ENCODE measurements at regions not wholly inside any gene's neighbourhood (a gene's known extent, or its start where the extent isn't known, plus 50 kb on each side); places are given as distances from the start of the nearest gene placed in this dataset.
A peak's percentile ranks its signal among the peaks of the same experiment; 100 is the strongest.

DNA sequence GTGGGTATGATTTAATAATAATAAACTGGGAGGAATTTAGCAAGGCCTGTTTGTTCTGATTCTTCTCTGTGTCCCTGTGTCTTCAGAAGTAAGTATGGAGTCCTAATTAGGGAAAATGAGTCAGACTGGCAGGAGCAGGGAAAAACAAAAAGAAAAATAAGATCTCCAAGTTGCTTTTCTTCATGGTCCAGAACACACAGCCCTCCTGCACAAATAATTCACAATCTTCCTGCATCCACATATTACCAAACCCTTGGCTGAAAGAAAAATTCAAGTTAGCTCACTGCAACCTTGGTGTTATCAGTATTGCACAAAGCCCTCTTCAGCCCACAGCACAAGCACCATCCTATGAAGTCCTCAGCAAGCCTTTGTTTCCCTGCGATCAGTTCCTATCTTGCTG lies 142.0 kb upstream of the LAMA2 start:
- TF ChIP-seq, protein P1, sequence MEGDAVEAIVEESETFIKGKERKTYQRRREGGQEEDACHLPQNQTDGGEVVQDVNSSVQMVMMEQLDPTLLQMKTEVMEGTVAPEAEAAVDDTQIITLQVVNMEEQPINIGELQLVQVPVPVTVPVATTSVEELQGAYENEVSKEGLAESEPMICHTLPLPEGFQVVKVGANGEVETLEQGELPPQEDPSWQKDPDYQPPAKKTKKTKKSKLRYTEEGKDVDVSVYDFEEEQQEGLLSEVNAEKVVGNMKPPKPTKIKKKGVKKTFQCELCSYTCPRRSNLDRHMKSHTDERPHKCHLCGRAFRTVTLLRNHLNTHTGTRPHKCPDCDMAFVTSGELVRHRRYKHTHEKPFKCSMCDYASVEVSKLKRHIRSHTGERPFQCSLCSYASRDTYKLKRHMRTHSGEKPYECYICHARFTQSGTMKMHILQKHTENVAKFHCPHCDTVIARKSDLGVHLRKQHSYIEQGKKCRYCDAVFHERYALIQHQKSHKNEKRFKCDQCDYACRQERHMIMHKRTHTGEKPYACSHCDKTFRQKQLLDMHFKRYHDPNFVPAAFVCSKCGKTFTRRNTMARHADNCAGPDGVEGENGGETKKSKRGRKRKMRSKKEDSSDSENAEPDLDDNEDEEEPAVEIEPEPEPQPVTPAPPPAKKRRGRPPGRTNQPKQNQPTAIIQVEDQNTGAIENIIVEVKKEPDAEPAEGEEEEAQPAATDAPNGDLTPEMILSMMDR (IDR thresholded peaks at IDR 0.05; ENCODE audit: control insufficient read depth, extremely low read depth, insufficient read depth) = no peak
- DNase-seq (ENCODE audit: low read depth) = no peak
- no peak overlapping the region for H3K4me3 ChIP-seq (ENCODE audit: low read depth, low read length)

DNA sequence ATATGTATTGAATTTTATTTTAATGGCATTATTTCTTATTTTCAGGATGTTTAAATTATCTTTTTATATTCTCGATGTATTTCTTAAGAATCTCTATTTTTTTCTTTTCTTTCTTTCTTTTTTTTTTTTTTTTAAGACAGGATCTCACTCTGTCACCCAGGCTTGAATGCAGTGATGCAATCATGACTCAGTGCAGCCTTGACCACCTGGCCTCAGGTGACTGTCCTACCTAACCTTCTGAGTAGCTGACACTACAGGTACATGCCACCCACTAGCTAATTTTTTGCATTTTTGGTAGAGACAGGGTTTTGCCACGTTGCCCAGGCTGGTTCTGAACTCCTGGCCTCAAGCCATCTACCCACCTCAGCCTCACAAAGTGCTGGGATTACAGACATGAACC lies 143.8 kb upstream of the LAMA2 start:
- TF ChIP-seq, protein P1 (IDR thresholded peaks at IDR 0.05; ENCODE audit: control insufficient read depth, extremely low read depth, insufficient read depth) = no peak
- H3K4me3 ChIP-seq (ENCODE audit: low read depth, low read length) = no peak overlapping the region
- DNase-seq (ENCODE audit: low read depth) = no peak

DNA sequence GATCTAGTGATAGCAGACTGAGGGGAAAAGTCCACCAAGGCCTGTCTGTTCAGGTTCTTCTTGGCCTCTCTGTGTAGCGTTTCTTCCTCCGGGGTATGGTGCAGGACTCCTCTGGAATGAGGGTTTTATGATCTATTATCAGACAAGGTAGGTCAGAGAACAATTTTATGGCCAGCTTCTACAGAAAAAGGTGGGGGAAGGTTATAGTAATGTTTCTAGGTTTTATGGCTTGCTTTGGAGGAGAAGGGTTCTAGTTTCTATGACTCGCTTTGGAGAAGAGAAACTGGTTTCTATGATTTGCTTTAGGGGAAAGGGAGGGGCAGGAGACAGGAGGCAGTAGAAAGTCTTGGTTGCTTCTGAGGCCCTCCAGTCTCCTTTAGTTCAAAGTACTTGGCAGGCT lies 144.8 kb upstream of the LAMA2 start:
- DNase-seq (ENCODE audit: low read depth) = no peak

DNA sequence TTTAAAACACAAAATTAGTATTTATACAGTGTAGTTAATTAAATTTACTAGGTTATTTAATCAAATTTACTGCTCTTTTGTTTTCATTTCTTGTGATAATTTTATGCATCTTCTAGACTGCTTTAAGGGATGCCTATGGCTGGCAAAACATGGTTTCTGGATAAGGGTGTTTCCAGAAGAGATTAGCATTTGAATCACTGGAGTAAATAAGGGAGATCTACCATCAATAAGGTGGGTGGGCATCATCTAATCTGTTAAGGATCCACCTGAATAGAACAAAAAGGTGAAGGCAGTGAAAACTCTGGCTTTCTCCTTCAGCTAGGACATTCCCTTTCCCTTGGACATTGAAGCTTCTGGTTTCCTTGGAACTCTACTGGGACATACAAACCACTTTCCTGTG lies 146.2 kb upstream of the LAMA2 start:
- TF ChIP-seq, protein P1 (IDR thresholded peaks at IDR 0.05; ENCODE audit: control insufficient read depth, extremely low read depth, insufficient read depth) = no peak
- H3K4me3 ChIP-seq (ENCODE audit: low read depth, low read length) = no peak overlapping the region
- no peak for DNase-seq (ENCODE audit: low read depth)

More for the DNA sequence above, 144.8 kb upstream of the LAMA2 start:
- H3K4me3 ChIP-seq (ENCODE audit: low read depth, low read length) = no peak overlapping the region
- TF ChIP-seq, protein P1 (IDR thresholded peaks at IDR 0.05; ENCODE audit: control insufficient read depth, extremely low read depth, insufficient read depth) = no peak

DNA sequence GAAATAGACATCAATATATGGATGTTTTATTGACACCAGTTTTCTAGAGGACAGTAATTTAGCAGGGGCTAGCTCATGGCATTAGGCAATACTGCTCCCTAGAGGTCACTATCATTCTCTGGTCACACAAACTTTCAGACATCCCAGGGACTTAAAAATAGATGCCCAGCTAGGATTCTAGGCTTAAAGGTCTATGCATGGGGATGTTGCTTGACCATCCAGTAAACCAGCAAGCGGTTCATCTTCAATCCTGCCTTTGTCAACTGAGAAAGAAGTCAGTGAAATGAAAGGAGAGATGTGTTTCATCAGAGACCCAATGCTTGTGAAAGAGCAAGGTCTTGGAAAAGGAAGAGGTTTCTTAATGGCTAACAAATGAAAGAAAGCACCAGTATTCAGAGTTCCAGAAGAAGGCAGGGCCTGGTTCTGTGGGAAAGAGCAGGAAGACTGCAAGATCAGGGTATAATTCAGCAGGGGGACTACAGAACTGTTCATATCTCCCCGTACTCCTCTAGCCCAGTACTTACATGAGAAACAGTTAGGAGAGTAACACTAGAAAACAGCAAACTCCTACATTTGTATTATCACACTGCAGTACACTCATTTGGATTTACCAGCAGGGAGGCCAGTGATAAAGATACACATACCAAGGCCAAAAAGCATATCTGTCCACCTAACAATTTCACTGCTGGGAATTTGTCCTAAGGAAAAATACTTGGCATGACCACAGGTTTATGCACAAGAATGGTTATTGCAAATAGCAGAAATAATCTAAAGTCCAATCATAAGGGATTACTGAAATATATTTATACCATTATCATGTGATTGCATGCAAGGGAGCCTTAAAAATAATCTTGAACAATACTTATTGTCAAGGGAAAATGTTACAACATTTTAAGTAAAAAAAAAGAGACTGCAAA lies 151.4 kb upstream of the LAMA2 start:
- peak; percentile 7 for DNase-seq (ENCODE audit: low read depth)
- TF ChIP-seq, protein P1 (IDR thresholded peaks at IDR 0.05; ENCODE audit: control insufficient read depth, extremely low read depth, insufficient read depth) = peak; percentile 63
- H3K4me3 ChIP-seq (ENCODE audit: low read depth, low read length) = no peak overlapping the region

DNA sequence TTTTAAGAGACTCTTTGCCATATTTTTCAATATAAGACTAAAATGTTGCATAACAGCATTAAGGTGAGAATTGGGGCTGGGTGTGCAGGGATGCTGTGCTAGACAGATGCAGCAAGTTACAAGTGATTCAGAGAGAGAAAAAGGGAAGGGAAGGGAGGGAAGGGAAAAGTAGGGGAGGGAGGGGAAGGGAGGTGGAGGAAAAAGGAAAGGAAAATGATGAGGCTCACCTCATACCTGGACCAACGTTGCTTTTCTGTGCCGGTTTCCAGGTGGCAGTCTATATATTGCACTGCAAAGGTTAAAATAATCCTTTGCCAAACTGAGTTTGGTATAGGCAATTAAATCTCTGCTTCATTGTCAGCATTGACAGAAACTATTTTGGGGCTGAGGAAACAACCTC lies 155.4 kb upstream of the LAMA2 start:
- TF ChIP-seq, protein P1 (IDR thresholded peaks at IDR 0.05; ENCODE audit: control insufficient read depth, extremely low read depth, insufficient read depth) = no peak
- no peak for DNase-seq (ENCODE audit: low read depth)
- H3K4me3 ChIP-seq (ENCODE audit: low read depth, low read length) = no peak overlapping the region
